ENCODE measurements at regions not wholly inside any gene's neighbourhood (a gene's known extent, or its start where the extent isn't known, plus 50 kb on each side); places are given as distances from the start of the nearest gene placed in this dataset.

DNA sequence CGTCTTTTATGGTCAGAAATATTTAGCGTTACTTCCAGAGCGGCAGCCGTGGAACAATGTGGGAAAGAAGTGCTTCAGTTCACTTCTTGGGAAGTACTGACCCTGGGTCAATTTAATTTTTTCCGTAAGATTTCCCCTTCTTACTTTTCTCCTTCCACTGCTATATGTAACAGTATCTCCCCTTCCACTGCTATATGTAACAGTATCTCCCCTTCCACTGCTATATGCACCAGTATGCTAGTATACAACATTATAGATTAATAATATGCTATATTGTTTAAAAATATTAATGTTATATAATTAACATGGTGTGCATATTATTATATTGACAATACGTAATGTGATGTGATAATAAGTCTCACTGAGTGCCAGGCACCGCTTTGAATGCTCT, 69.7 kb upstream of the ERG start:
- H3K9me3 Mint-ChIP-seq (ENCODE audit: low read depth, unreplicated experiment): no peaks in the 10 kb centered on the region
- H3K4me3 Mint-ChIP-seq (ENCODE audit: low read depth, unreplicated experiment): no peak overlapping the region
- no TSS peak for BruUV-seq (replicated peaks)
- TF ChIP-seq, protein P1, sequence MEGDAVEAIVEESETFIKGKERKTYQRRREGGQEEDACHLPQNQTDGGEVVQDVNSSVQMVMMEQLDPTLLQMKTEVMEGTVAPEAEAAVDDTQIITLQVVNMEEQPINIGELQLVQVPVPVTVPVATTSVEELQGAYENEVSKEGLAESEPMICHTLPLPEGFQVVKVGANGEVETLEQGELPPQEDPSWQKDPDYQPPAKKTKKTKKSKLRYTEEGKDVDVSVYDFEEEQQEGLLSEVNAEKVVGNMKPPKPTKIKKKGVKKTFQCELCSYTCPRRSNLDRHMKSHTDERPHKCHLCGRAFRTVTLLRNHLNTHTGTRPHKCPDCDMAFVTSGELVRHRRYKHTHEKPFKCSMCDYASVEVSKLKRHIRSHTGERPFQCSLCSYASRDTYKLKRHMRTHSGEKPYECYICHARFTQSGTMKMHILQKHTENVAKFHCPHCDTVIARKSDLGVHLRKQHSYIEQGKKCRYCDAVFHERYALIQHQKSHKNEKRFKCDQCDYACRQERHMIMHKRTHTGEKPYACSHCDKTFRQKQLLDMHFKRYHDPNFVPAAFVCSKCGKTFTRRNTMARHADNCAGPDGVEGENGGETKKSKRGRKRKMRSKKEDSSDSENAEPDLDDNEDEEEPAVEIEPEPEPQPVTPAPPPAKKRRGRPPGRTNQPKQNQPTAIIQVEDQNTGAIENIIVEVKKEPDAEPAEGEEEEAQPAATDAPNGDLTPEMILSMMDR (IDR thresholded peaks at IDR 0.05; ENCODE audit: unreplicated experiment): no peak
- H3K27me3 Mint-ChIP-seq (ENCODE audit: unreplicated experiment): peaks cover 58% of the 10 kb centered on the region
- intact Hi-C loops (cut with micrococcal nuclease; ENCODE audit: unreplicated experiment): no loop called here
- H3K27ac Mint-ChIP-seq (ENCODE audit: unreplicated experiment): no peak overlapping the region
- CTCF ChIA-PET: no interaction called here
- DNase-seq: no peak
- no peaks in the 10 kb centered on the region for H3K4me1 Mint-ChIP-seq (ENCODE audit: low read depth, unreplicated experiment)
- no peaks in the 10 kb centered on the region for H3K36me3 Mint-ChIP-seq (ENCODE audit: insufficient read depth, unreplicated experiment)

DNA sequence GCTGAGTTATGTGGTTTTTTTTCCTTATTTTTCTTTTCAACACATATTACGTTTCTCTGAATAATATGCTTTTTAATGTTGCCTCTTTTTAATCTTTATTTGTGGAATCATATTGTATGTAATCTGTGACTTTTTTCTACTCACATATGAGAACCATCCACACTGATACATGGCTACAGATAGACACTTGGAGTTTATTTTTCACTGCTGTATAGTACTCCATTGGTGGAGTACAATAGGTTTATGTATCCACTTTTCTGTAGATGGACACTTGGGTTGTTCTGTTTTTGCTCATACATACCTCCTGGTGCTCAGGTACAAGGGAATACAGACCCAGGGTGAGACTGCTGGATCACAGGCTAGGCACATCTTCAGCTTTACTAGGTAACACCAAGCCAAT, 71.5 kb upstream of the ERG start:
- H3K4me3 Mint-ChIP-seq (ENCODE audit: low read depth, unreplicated experiment): no peak overlapping the region
- TF ChIP-seq, protein P1 (IDR thresholded peaks at IDR 0.05; ENCODE audit: unreplicated experiment): no peak
- no peaks in the 10 kb centered on the region for H3K36me3 Mint-ChIP-seq (ENCODE audit: insufficient read depth, unreplicated experiment)
- CTCF ChIA-PET: no interaction called here
- no TSS peak for BruUV-seq (replicated peaks)
- H3K9me3 Mint-ChIP-seq (ENCODE audit: low read depth, unreplicated experiment): no peaks in the 10 kb centered on the region
- no peak overlapping the region for H3K27ac Mint-ChIP-seq (ENCODE audit: unreplicated experiment)
- no peak for DNase-seq
- H3K4me1 Mint-ChIP-seq (ENCODE audit: low read depth, unreplicated experiment): no peaks in the 10 kb centered on the region
- intact Hi-C loops (cut with micrococcal nuclease; ENCODE audit: unreplicated experiment): no loop called here
- H3K27me3 Mint-ChIP-seq (ENCODE audit: unreplicated experiment): peaks cover 67% of the 10 kb centered on the region

GRCh38 chr21:38570596-38570995, 72.3 kb upstream of the ERG start:
- intact Hi-C loops (cut with micrococcal nuclease; ENCODE audit: unreplicated experiment): no loop called here
- no peak overlapping the region for H3K27ac Mint-ChIP-seq (ENCODE audit: unreplicated experiment)
- BruUV-seq (replicated peaks): no TSS peak
- H3K4me1 Mint-ChIP-seq (ENCODE audit: low read depth, unreplicated experiment): no peaks in the 10 kb centered on the region
- DNase-seq: no peak
- TF ChIP-seq, protein P1 (IDR thresholded peaks at IDR 0.05; ENCODE audit: unreplicated experiment): no peak
- no peaks in the 10 kb centered on the region for H3K9me3 Mint-ChIP-seq (ENCODE audit: low read depth, unreplicated experiment)
- H3K27me3 Mint-ChIP-seq (ENCODE audit: unreplicated experiment): peaks cover 66% of the 10 kb centered on the region
- CTCF ChIA-PET: no interaction called here
- no peaks in the 10 kb centered on the region for H3K36me3 Mint-ChIP-seq (ENCODE audit: insufficient read depth, unreplicated experiment)
- no peak overlapping the region for H3K4me3 Mint-ChIP-seq (ENCODE audit: low read depth, unreplicated experiment)

- Mint-ChIP-seq H3K27me3 (ENCODE audit: unreplicated experiment) (peaks cover 76% of the 10 kb centered on the region), H3K27ac (ENCODE audit: unreplicated experiment) (no peak overlapping the region), H3K9me3 (ENCODE audit: low read depth, unreplicated experiment) (no peaks in the 10 kb centered on the region), H3K36me3 (ENCODE audit: insufficient read depth, unreplicated experiment) (no peaks in the 10 kb centered on the region), H3K4me1 (ENCODE audit: low read depth, unreplicated experiment) (no peaks in the 10 kb centered on the region), H3K4me3 (ENCODE audit: low read depth, unreplicated experiment) (no peak overlapping the region)
- DNase-seq: no peak
- CTCF ChIA-PET: no interaction called here
- TF ChIP-seq, protein P1 (IDR thresholded peaks at IDR 0.05; ENCODE audit: unreplicated experiment): no peak
- intact Hi-C loops (cut with micrococcal nuclease; ENCODE audit: unreplicated experiment): no loop called here
- BruUV-seq (replicated peaks): no TSS peak
Observed at GRCh38 chr21:38574895-38575575, 76.8 kb upstream of the ERG start.

Measured in Calu3 (cell line).